Cardiac muscle cell (in vitro differentiated cells and primary cell): ENCODE measurements at regions not wholly inside any gene's neighbourhood (a gene's known extent, or its start where the extent isn't known, plus 50 kb on each side); places are given as distances from the start of the nearest gene placed in this dataset.

ENCODE experiments used
- DNase-seq, 2 donors: peaks; one replicate each; pipeline versions ENCODE4 v3.0.0 to v3.0.0-alpha.2; 2010 to 2017; ENCODE audit warnings: low read depth in 1 of 2, low spot score in 1 of 2
- H3K27ac ChIP-seq: fragments of 200-600 bp; sonication (generic); 2 replicates; pipeline ENCODE4 v1.5.1; 2016
- H3K27me3 ChIP-seq: fragments of 200-600 bp; sonication (generic); 2 replicates; pipeline ENCODE4 v1.6.0; 2016; ENCODE audit warnings: control low read depth
- H3K36me3 ChIP-seq: fragments of 200-600 bp; sonication (generic); 2 replicates; pipeline ENCODE4 v1.5.1; 2016; ENCODE audit warnings: control low read depth
- H3K4me1 ChIP-seq: fragments of 200-600 bp; sonication (generic); 2 replicates; pipeline ENCODE4 v1.8.1; 2017; ENCODE audit warnings: low read depth, mild to moderate bottlenecking, mixed run types
- H3K4me3 ChIP-seq: fragments of 200-600 bp; sonication (generic); 2 replicates; pipeline ENCODE4 v1.5.1; 2016; ENCODE audit warnings: mild to moderate bottlenecking
- H3K9me3 ChIP-seq: fragments of 200-600 bp; sonication (generic); 2 replicates; pipeline ENCODE4 v1.5.1; 2017; ENCODE audit warnings: low read depth, mild to moderate bottlenecking, control low read depth
- TF ChIP-seq, protein P1 (sequence below): IDR thresholded peaks from 2 replicates; pipeline ENCODE4 v1.5.1; 2012; ENCODE audit warnings: low read depth, mild to moderate bottlenecking, low read length

DNA sequence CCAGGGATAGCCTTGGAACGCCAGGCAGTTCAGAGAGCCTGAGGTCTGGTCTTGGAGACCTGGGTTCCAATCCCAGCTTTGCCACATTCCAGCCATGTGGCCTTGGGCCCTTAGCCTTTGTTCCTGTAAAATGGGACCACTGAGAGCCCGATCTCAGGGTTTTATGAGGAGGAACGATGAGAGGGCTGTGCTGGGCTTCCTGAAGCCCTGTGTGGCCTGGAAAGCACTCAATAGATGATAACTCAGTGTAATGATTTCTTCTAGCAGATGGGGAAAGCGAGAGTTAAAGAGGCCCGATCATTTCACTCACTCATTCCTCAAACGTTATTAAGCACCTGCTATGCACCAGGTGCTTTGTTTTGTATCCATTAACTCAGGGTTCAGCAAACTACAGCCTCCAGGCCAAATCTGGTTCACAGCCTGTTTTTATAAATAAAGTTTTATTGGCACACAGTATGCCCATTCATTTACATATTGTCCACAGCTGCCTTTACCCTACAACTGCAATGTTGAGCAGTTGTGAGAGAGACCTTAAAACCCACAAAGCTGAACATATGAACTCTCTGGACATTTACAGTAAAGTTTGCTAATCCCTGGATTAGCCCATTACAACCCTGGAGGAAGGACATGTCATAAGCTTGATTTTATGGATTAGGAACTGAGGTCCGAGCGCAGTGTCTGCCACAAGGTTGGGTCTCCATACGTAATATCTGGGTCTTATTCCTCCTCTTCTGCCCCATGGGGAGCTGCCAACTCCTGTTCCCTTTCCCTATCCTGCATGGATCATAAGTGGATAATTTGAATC is 90.4 kb downstream of the CEBPB start:
- Histone ChIP-seq H3K27me3 (no peaks in the 10 kb centered on the region), H3K4me1 (no peaks in the 10 kb centered on the region)

DNA sequence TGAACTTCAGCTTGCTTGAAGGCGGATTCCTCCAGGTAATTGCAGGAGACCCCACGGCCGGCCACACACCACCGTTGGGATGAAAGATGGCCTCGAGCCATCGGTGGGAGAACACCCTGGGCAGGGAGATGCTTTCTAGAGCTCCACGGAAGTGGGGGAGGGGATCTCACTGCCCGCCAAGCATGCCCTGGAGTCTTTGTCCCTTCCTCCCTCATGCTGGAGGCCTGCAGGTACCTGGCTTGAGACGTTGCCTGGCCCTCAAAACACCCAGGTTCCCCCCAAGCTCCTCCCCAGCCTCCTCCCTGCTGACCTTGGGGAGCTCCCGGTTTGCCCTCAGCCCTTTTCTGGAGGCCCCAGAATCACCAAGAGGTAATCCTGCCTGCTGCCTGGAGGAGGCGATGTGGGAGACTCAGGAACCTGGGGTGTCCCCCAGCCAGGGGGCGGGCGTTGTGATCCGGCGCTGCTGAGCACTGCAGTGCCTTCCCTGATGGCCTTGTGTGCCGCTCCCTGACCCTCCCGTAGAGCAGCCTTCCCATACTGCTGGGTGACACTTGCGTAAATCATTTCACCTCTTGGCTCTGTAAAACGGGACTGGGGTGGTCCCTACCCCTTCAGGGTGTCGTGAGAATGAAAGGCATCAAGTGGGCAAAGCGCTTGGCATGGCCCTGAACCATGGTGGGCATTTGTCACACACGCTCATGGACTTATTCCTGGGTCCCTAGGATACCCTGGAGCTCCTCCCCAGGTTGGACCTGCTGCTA is 91.4 kb downstream of the CEBPB start:
- Histone ChIP-seq H3K27me3 (no peaks in the 10 kb centered on the region), H3K9me3 (no peaks in the 10 kb centered on the region), H3K4me1 (peaks cover 5% of the 10 kb centered on the region), H3K36me3 (no peaks in the 10 kb centered on the region), H3K27ac (no peak overlapping the region), H3K4me3 (no peak overlapping the region)
- DNase-seq: no peak
- TF ChIP-seq, protein P1, sequence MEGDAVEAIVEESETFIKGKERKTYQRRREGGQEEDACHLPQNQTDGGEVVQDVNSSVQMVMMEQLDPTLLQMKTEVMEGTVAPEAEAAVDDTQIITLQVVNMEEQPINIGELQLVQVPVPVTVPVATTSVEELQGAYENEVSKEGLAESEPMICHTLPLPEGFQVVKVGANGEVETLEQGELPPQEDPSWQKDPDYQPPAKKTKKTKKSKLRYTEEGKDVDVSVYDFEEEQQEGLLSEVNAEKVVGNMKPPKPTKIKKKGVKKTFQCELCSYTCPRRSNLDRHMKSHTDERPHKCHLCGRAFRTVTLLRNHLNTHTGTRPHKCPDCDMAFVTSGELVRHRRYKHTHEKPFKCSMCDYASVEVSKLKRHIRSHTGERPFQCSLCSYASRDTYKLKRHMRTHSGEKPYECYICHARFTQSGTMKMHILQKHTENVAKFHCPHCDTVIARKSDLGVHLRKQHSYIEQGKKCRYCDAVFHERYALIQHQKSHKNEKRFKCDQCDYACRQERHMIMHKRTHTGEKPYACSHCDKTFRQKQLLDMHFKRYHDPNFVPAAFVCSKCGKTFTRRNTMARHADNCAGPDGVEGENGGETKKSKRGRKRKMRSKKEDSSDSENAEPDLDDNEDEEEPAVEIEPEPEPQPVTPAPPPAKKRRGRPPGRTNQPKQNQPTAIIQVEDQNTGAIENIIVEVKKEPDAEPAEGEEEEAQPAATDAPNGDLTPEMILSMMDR: peak; percentile 17

More for the DNA sequence above, 90.4 kb downstream of the CEBPB start:
- no peak overlapping the region for H3K4me3 ChIP-seq
- H3K27ac ChIP-seq: no peak overlapping the region
- no peak for DNase-seq
- TF ChIP-seq, protein P1: no peak
- no peaks in the 10 kb centered on the region for H3K9me3 ChIP-seq
- H3K36me3 ChIP-seq: no peaks in the 10 kb centered on the region

DNA sequence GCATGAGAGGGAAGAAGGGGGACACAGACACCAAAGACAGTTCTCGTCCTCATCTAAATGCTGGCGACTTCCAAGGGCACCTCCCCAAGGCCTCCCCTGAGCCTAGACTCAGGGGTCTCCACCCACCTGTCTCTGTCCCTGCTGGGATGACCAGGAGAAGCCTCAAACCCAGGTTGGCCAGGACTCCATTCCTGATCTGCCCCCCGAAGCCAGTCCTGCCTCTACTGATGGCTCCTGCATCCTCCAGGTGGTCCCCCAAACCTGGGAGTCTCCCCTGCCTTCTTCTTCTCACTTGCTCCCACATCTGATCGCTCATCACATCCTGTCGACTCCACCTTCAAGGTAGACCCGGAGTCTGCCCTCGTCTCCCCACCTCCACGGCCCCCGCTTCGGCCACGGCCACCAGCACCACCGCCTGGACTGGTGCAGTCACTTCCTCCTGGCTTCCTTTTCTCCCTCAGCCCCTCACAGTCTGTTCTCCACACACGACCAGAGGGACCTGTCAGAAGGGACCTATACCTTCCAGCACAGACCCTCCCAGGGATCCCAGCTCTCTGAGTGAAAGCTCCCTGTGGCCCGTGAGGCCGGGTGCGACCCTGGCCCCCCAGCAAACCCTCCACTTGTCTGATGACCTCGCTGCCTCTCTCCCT is 92.1 kb downstream of the CEBPB start:
- peaks cover 5% of the 10 kb centered on the region for H3K4me1 ChIP-seq
- H3K27me3 ChIP-seq: no peaks in the 10 kb centered on the region
- no peak for DNase-seq
- no peak overlapping the region for H3K27ac ChIP-seq
- no peaks in the 10 kb centered on the region for H3K36me3 ChIP-seq
- no peaks in the 10 kb centered on the region for H3K9me3 ChIP-seq
- H3K4me3 ChIP-seq: no peak overlapping the region
- TF ChIP-seq, protein P1: no peak

DNA sequence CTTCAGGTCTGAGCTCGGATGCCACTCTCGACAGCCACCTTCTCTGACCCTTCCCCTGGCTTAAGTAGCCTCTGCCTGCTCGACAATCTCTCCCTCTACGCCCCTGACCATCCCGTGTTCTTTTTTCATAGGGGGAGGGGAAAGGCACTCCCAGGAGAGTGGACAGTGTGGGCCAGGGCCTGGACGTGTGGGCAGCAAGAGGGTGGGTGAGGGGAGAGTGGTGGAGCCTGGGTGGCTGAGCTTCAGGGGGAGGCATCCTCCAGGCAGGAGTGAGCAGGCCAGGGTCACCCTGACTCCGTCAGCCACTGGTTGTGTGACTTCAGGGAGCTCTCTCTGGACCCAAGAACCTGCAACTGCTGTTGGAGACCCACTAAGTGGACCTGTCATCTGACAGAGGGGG is 92.7 kb downstream of the CEBPB start:
- TF ChIP-seq, protein P1: no peak
- DNase-seq: no peak
- no peaks in the 10 kb centered on the region for H3K27me3 ChIP-seq
- H3K4me3 ChIP-seq: no peak overlapping the region
- H3K27ac ChIP-seq: no peak overlapping the region
- peaks cover 5% of the 10 kb centered on the region for H3K4me1 ChIP-seq
- no peaks in the 10 kb centered on the region for H3K36me3 ChIP-seq
- H3K9me3 ChIP-seq: no peaks in the 10 kb centered on the region

DNA sequence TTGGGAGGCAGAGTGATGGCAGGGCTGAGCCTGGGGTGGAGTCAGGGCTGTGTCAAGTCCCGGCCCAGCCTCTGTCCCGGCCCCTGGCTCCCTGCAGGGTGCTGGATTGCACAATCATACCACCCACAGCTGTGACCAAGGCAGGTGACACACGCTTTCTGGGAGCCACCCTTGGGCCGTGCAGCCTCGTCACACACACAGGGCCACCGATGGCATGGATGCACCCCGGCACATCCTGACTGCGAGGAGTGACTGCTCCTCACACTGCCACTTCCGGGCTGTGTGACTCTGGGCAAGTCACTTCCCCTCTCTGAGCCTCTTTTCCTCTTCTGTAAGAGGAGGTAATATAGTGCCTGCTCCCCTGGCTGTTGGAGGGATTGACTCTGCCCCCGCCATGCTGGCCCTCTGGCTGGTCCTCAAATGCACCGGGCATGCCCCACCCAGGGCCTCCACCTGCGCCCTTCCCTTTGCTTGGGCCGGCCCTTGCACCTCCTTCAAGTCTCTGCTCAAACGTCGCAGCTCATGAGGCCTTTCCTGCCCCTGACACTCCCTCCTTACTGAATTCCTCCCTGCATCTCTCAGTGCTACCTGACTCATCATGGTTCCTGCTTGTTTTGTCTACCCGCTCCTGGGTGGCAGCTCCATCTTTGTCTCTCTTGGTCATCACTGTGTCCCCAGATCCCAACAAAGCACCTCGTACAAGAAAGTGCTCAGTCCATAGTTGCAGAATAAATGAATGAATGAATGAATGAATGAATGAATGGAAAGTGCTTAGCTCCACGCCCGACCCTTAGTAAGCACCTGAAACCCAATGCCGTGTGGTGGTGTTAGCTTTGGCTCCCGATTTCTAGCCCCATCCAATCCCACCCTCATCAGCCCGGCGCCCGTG is 93.5 kb downstream of the CEBPB start:
- DNase-seq: no peak
- Histone ChIP-seq H3K9me3 (no peaks in the 10 kb centered on the region), H3K4me1 (peaks cover 5% of the 10 kb centered on the region), H3K27me3 (no peaks in the 10 kb centered on the region), H3K36me3 (no peaks in the 10 kb centered on the region), H3K27ac (no peak overlapping the region), H3K4me3 (no peak overlapping the region)
- TF ChIP-seq, protein P1: no peak
